ENCODE measurements at regions not wholly inside any gene's neighbourhood (a gene's known extent, or its start where the extent isn't known, plus 50 kb on each side); places are given as distances from the start of the nearest gene placed in this dataset.
"Not testable (repeated sequence)": the region's sequence is repeated elsewhere in the genome, so short reads cannot be mapped to it uniquely, and the experiment has no call there.

- no peak for DNase-seq
These were observed 367.0 kb downstream of the FOXL1 start for GRCh38 chr16:86945166-86945900.

GRCh38 chr16:86946396-86946795 is 368.0 kb downstream of the FOXL1 start:
- peak; percentile 70 for DNase-seq

- DNase-seq = no peak
These were observed 368.6 kb downstream of the FOXL1 start for GRCh38 chr16:86946981-86947380.

- DNase-seq = no peak
These were observed 369.1 kb downstream of the C16orf95 start for GRCh38 chr16:86948046-86948445.

- DNase-seq = no peak
These were observed 368.1 kb downstream of the C16orf95 start for GRCh38 chr16:86949116-86949515.

- no peak for DNase-seq
These were observed 367.6 kb downstream of the C16orf95 start for GRCh38 chr16:86949630-86950029.

GRCh38 chr16:86951041-86951822 is 366.0 kb downstream of the C16orf95 start:
- DNase-seq = no peak

- peak; percentile 99 for DNase-seq
These were observed 365.2 kb downstream of the C16orf95 start for GRCh38 chr16:86951831-86952598.

- DNase-seq = peak; percentile 56
These were observed 364.4 kb downstream of the C16orf95 start for GRCh38 chr16:86952769-86953168.

- DNase-seq = no peak
These were observed 363.4 kb downstream of the C16orf95 start for GRCh38 chr16:86953631-86954391.

GRCh38 chr16:86955136-86955855 is 361.9 kb downstream of the C16orf95 start:
- no peak for DNase-seq

GRCh38 chr16:86956437-86956836 is 360.8 kb downstream of the C16orf95 start:
- DNase-seq = no peak

GRCh38 chr16:86957662-86958198 is 359.5 kb downstream of the C16orf95 start:
- not testable (repeated sequence) for DNase-seq

- DNase-seq = no peak
These were observed 358.8 kb downstream of the C16orf95 start for GRCh38 chr16:86958423-86958822.

GRCh38 chr16:86959091-86959651 is 358.0 kb downstream of the C16orf95 start:
- peak; percentile 62 for DNase-seq

- DNase-seq = no peak
These were observed 357.5 kb downstream of the C16orf95 start for GRCh38 chr16:86959729-86960128.

GRCh38 chr16:86960266-86960665 is 356.9 kb downstream of the C16orf95 start:
- DNase-seq = no peak

- DNase-seq = peak; percentile 55
These were observed 356.0 kb downstream of the C16orf95 start for GRCh38 chr16:86961171-86961601.

- DNase-seq = no peak
These were observed 354.9 kb downstream of the C16orf95 start for GRCh38 chr16:86962259-86962658.

- no peak for DNase-seq
These were observed 354.3 kb downstream of the C16orf95 start for GRCh38 chr16:86962913-86963312.

Measured in fibroblast of skin of right biceps (primary cell).